WI38 (cell line): ENCODE measurements at regions not wholly inside any gene's neighbourhood (a gene's known extent, or its start where the extent isn't known, plus 50 kb on each side); places are given as distances from the start of the nearest gene placed in this dataset.

Source experiments
- H3K4me3 ChIP-seq: 2 replicates; pipeline ENCODE4 v1.5.1; 2011; ENCODE audit warnings: low read depth, mild to moderate bottlenecking, control low read depth, low read length
- TF ChIP-seq, protein P1 (sequence below): IDR thresholded peaks from 2 replicates; pipeline ENCODE4 v1.5.1; 2012; ENCODE audit warnings: low read depth, mild to moderate bottlenecking, control low read depth, low read length

DNA sequence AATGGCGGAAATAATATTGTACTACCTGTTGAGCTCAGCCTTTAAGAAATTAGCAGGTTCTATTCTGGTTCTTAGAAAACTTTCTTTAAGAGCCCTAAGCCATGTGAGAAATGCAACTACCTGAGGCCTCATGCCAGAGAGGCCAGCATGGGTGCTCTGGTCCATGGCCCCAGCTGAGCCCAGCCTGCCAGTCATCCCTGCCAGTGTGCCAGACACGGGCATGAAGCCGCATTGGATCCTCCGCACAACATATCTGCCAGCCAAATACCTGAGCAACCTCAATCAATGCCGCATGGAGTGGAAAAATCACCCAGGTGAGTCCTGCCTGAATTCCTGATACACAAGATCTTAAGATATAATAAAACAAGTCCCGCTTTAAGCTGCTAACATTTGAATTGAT, 91.8 kb downstream of the C21orf91 start:
- no peak overlapping the region for H3K4me3 ChIP-seq
- TF ChIP-seq, protein P1, sequence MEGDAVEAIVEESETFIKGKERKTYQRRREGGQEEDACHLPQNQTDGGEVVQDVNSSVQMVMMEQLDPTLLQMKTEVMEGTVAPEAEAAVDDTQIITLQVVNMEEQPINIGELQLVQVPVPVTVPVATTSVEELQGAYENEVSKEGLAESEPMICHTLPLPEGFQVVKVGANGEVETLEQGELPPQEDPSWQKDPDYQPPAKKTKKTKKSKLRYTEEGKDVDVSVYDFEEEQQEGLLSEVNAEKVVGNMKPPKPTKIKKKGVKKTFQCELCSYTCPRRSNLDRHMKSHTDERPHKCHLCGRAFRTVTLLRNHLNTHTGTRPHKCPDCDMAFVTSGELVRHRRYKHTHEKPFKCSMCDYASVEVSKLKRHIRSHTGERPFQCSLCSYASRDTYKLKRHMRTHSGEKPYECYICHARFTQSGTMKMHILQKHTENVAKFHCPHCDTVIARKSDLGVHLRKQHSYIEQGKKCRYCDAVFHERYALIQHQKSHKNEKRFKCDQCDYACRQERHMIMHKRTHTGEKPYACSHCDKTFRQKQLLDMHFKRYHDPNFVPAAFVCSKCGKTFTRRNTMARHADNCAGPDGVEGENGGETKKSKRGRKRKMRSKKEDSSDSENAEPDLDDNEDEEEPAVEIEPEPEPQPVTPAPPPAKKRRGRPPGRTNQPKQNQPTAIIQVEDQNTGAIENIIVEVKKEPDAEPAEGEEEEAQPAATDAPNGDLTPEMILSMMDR = no peak

DNA sequence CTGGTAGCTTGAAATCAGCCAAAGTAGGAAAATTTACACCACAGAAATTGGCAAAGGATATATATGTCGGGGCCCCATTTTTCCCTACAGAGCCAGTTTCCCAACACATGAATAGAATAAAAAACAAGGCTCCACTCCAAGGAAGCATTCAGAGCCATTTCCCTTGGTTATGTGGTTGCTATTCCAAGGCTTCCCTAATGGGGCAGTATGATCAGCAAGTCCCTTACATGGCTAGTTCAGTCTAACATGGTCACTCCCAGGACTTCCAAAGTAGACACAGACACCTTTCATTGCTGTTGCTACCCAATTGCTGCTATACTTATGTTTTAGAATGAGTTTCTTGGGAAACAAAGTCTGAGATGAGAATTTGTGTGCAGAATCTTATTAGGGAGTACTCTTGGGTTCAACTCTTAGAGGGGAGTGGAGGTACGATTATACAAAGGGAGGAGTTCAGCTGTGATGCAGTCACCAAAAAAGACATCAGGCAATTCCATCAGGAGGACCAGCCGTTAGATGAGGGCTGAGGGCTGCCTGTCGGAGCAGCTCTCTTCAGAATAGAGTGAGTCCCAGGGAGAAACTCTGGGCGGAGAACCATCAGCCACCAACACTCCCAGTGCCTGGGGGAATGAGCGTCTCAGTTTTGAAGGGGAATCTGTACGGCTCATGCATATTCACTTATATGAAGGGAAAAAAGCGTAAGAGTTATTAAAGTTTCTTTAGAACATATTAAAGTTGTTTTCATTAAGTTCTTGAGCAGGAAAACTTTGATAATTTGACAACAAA, 92.9 kb downstream of the C21orf91 start:
- no peak overlapping the region for H3K4me3 ChIP-seq
- TF ChIP-seq, protein P1 = no peak

DNA sequence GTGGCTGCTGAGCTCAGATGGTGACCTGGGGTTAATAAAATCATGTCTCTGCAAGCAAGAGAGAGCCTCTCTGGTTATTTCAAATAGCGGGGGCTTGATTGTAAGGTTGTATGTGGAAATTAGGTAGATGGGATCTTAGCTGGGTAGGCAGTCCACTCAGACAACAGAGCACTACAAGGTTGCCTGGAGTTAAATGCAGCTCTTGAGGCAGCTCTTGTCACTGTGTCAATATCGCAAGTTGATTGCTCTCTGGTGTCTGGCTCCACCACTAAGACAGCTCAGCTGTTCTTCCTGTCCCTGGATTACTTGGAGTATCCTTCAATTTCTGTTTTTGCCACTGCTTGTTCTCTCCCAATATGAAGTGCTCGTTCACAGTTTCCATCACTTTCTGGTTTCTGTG, 93.8 kb downstream of the C21orf91 start:
- H3K4me3 ChIP-seq = no peak overlapping the region
- TF ChIP-seq, protein P1 = no peak

DNA sequence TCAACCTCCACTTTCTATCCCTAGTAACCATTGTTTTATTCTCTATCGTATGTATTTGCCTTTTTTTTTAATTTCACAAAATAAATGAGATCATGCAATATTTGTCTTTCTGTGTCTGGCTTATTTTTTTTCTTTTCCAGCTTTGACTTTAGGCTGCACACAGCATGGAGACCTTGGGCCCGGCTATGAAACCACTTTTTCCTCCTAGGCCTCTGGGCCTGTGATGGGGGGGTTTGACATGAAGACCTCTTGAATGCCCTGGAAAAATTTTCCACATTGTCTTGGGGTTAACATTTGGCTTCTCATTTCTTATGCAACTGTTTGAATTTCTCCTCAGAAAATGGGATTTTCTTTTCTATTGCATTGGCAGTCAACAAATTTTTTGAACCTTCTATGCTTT, 100.2 kb upstream of the BTG3 start:
- TF ChIP-seq, protein P1 = no peak
- no peak overlapping the region for H3K4me3 ChIP-seq

DNA sequence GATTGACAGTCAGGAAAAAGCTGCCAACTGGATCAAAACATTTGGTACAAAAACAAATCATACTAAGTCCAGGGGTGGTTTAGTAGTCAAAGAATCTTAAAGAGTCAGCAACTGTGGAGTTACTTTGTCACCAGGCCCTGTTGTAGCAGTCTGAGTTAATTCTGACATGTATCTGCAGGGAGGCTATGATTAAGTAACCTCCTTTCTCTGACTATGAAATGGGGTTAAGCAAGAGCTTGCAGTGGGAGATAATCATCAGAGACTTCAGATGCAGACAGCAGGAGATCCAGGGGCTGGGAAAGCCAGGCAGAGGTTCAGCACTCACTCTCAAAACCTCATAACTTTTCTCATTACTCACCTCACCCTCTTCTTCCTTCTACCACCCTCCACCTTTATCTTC, 99.2 kb upstream of the BTG3 start:
- H3K4me3 ChIP-seq = no peak overlapping the region
- TF ChIP-seq, protein P1 = no peak

DNA sequence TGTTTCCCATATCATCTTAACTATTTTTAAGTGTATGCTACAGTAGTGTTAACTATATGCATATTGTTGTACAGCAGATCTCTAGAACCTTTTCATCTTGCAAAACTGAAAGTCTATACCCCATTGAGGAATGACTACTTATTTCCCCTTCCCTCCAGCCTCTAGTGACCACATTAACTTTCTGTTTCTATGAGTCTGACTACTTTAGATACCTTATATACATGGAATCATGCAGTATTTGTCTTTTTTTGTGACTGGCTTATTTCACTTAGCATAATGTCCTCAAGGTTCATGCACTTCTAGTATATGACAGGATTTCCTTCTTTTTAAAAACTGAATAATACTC, 96.5 kb upstream of the BTG3 start:
- TF ChIP-seq, protein P1 = no peak
- no peak overlapping the region for H3K4me3 ChIP-seq

DNA sequence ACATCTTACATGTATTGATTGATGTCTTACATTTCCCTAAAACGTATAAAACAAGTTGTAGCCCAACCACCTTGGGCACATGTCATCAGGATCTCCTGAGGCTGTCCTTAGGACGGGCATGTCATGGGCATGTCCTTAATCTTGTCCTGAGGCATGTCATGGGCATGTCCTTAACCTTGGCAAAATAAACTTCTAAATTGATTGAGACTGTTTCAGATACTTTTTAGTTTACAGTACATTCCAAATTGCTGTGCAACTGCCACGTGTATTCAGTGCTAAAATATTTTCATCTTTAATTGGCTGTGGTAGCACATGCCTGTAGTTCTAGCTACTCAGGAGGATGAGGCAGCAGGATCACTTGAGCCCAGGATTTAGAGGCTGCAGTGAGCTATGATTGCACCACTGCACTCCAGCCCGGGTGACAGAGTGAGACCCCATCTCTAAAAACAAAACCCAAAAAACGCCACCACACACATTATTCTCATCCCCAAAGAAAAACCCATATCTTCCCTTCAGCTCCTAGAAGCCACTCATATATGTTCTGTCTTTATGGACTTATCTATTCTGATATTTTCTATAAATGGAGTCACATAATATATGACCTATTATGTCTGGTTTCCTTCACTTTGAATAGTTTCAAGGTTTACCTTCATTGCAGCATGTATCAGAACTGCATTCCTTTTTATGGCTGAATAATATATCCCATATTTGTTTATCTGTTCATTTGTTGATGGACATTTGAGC, 96.0 kb upstream of the BTG3 start:
- H3K4me3 ChIP-seq = no peak overlapping the region
- TF ChIP-seq, protein P1 = no peak
